Cerebellar nuclear complex (tissue), 1 donor: ENCODE measurements at regions not wholly inside any gene's neighbourhood (a gene's known extent, or its start where the extent isn't known, plus 50 kb on each side); places are given as distances from the start of the nearest gene placed in this dataset.
"Not testable (repeated sequence)": the region's sequence is repeated elsewhere in the genome, so short reads cannot be mapped to it uniquely, and the experiment has no call there.

Experiments
- DNase-seq, 2 experiments: peaks; one replicate each; lab custom pipeline; 2025; lab: John Stamatoyannopoulos, UW

- DNase-seq = no peak
These were observed 179.3 kb downstream of the ENC1 start for GRCh38 chr5:74461251-74461650.

- no peak for DNase-seq
These were observed 179.8 kb downstream of the ENC1 start for GRCh38 chr5:74460694-74461093.

- no peak for DNase-seq
These were observed 180.5 kb downstream of the ENC1 start for GRCh38 chr5:74459984-74460383.

GRCh38 chr5:74457876-74458275 is 182.7 kb downstream of the ENC1 start:
- DNase-seq = no peak

GRCh38 chr5:74454263-74455030 is 186.1 kb downstream of the ENC1 start:
- DNase-seq = no peak

- no peak for DNase-seq
These were observed 187.7 kb downstream of the ENC1 start for GRCh38 chr5:74452856-74453255.

GRCh38 chr5:74450095-74450494 is 190.4 kb downstream of the ENC1 start:
- DNase-seq = no peak

- no peak for DNase-seq
These were observed 193.7 kb downstream of the ENC1 start for GRCh38 chr5:74446725-74447241.

GRCh38 chr5:74442466-74442865 is 198.1 kb downstream of the ENC1 start:
- no peak for DNase-seq

GRCh38 chr5:74441616-74442015 is 198.9 kb downstream of the ENC1 start:
- no peak for DNase-seq

GRCh38 chr5:74440341-74440740 is 200.2 kb downstream of the ENC1 start:
- DNase-seq = no peak

GRCh38 chr5:74437870-74438269 is 202.7 kb downstream of the ENC1 start:
- DNase-seq = not testable (repeated sequence)

- no peak for DNase-seq
These were observed 206.4 kb downstream of the ENC1 start for GRCh38 chr5:74433896-74434829.

GRCh38 chr5:74433255-74433895 is 207.2 kb downstream of the ENC1 start:
- no peak for DNase-seq

- DNase-seq = no peak
These were observed 207.8 kb downstream of the ENC1 start for GRCh38 chr5:74432721-74433120.

GRCh38 chr5:74432216-74432615 is 208.3 kb downstream of the ENC1 start:
- DNase-seq = no peak

GRCh38 chr5:74431290-74431669 is 209.2 kb downstream of the ENC1 start:
- DNase-seq = no peak

GRCh38 chr5:74430631-74431289 is 209.8 kb downstream of the ENC1 start:
- no peak for DNase-seq

- no peak for DNase-seq
These were observed 211.0 kb downstream of the ENC1 start for GRCh38 chr5:74429495-74429894.

GRCh38 chr5:74428876-74429275 is 211.7 kb downstream of the ENC1 start:
- no peak for DNase-seq

- no peak for DNase-seq
These were observed 212.3 kb downstream of the ENC1 start for GRCh38 chr5:74428275-74428674.

- DNase-seq = no peak
These were observed 214.0 kb downstream of the ENC1 start for GRCh38 chr5:74426506-74426905.
